Caco-2 (cell line): ENCODE measurements at regions not wholly inside any gene's neighbourhood (a gene's known extent, or its start where the extent isn't known, plus 50 kb on each side); places are given as distances from the start of the nearest gene placed in this dataset.

Experiments used
- BruUV-seq: library from RNA; stranded (reverse); fragments of 400-500 nt; replicated peaks from 2 replicates; lab custom pipeline; 2021; lab: Mats Ljungman, UMichigan
- CTCF ChIA-PET: fragments of 300-600 bp; sonication (Branson Sonifier 250); formaldehyde crosslinking; loops from one replicate; lab custom pipeline; 2022; ENCODE audit warnings: antibody characterized with exemption; lab: Charles Lee
- POLR2A ChIA-PET: fragments of 300-600 bp; sonication (Branson Sonifier 250); formaldehyde crosslinking; loops from one replicate; lab custom pipeline; 2022; ENCODE audit warnings: antibody characterized with exemption; lab: Charles Lee
- DNase-seq, 2 experiments: peaks; one replicate each; pipeline versions ENCODE4 v3.0.0 to v3.0.0-alpha.2; 2020 to 2022
- H3K27me3 ChIP-seq: replicated peaks from 2 replicates; pipeline ENCODE4 v1.6.0; 2011; ENCODE audit warnings: low read length; ENCODE audit not compliant: control insufficient read depth, insufficient read depth
- H3K36me3 ChIP-seq: 2 replicates; pipeline ENCODE4 v1.5.1; 2011; ENCODE audit warnings: low read length; ENCODE audit not compliant: control insufficient read depth, insufficient read depth
- H3K4me1 ChIP-seq: fragments of 250-450 bp; sonication (Bioruptor Pico); 2 replicates; pipeline ENCODE4 v1.5.1; 2020; ENCODE audit warnings: mild to moderate bottlenecking
- H3K4me3 ChIP-seq: 2 replicates; pipeline ENCODE4 v1.5.1; 2011; ENCODE audit warnings: low read depth, mild to moderate bottlenecking, control low read depth, low read length
- H3K9me3 ChIP-seq: fragments of 250-450 bp; sonication (Bioruptor Pico); 2 replicates; pipeline ENCODE4 v1.5.1; 2020; ENCODE audit warnings: mild to moderate bottlenecking, moderate library complexity
- H3K27ac Mint-ChIP-seq: one replicate; pipeline ENCODE4 v1.8.0; 2022; ENCODE audit warnings: mixed read lengths; ENCODE audit not compliant: unreplicated experiment
- H3K27me3 Mint-ChIP-seq: one replicate; pipeline ENCODE4 v1.8.0; 2022; ENCODE audit warnings: mixed read lengths; ENCODE audit not compliant: insufficient read depth, unreplicated experiment
- H3K36me3 Mint-ChIP-seq: one replicate; pipeline ENCODE4 v1.8.0; 2022; ENCODE audit warnings: mild to moderate bottlenecking, mixed read lengths; ENCODE audit not compliant: insufficient read depth, unreplicated experiment
- H3K4me1 Mint-ChIP-seq: one replicate; pipeline ENCODE4 v1.8.0; 2022; ENCODE audit warnings: low read depth, mixed read lengths; ENCODE audit not compliant: unreplicated experiment
- H3K4me3 Mint-ChIP-seq: one replicate; pipeline ENCODE4 v1.8.0; 2022; ENCODE audit warnings: mild to moderate bottlenecking, moderate library complexity, mixed read lengths; ENCODE audit not compliant: unreplicated experiment
- H3K9me3 Mint-ChIP-seq: one replicate; pipeline ENCODE4 v1.8.0; 2022; ENCODE audit warnings: mixed read lengths; ENCODE audit not compliant: unreplicated experiment
- intact Hi-C: fragments of 100-400 bp; cut with micrococcal nuclease; formaldehyde crosslinking; loops from one replicate; pipeline ENCODE4 v1.10.0; 2022; ENCODE audit not compliant: unreplicated experiment
- TF ChIP-seq, protein P1 (sequence below), 2 experiments: fragments of 200-600 bp in 1 of 2; IDR thresholded peaks; 1 replicate in 1 of 2; 2 replicates in 1 of 2; pipeline versions ENCODE4 v1.5.1 to v1.8.0; 2011 to 2022; ENCODE audit warnings: antibody characterized with exemption in 1 of 2, control low read depth in 1 of 2, inconsistent platforms in 1 of 2, low read depth in 1 of 2, low read length in 1 of 2, mild to moderate bottlenecking in 1 of 2, moderate library complexity in 1 of 2; ENCODE audit not compliant: insufficient read depth in 1 of 2, severe bottlenecking in 1 of 2, unreplicated experiment in 1 of 2

DNA sequence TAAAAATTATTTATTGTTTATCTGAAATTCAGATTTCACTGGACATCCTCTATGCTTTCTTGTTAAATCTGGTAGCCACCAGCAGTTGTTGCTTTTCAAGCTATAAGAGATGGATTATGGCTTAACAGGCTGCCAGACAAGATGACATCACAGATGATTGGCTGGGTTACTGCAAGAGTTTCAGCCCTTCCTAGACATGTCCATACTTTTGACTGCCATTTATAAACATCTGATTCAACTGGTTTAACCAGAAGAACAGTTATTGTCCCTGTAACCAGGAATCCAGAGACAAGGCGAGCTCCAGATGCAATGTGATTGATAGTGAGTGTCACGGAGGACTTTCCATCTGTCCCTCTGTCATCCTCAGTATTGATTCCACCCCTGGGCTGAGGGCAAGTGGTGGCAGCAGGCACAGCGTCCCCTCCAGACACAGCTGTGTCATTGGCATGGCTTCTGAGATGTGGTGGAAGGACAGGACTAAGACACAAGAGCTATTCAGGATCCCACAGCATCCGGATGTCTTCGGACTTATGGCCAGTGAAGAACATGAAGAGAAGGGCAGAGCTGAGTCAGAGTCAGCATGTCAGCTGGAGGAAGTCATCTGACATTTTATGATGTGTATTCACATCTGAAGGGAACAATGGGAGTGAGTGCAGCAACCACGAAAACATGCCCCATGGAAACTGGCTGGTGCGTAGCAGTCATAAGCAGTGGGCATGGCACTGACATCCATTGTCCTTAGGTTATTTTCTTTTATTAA lies 284.5 kb upstream of the CDYL start:
- intact Hi-C loops = no loop called here
- no peaks in the 10 kb centered on the region for H3K36me3 ChIP-seq
- no TSS peak for BruUV-seq
- Mint-ChIP-seq H3K27me3 (no peaks in the 10 kb centered on the region), H3K4me3 (no peak overlapping the region), H3K36me3 (peaks cover 6% of the 10 kb centered on the region), H3K9me3 (peaks cover 39% of the 10 kb centered on the region), H3K4me1 (peaks cover 21% of the 10 kb centered on the region), H3K27ac (no peak overlapping the region)
- ChIA-PET POLR2A (no interaction called here), CTCF (no interaction called here)
- H3K4me1 ChIP-seq = peaks cover 15% of the 10 kb centered on the region
- peaks cover 24% of the 10 kb centered on the region for H3K9me3 ChIP-seq
- no peak overlapping the region for H3K4me3 ChIP-seq
- TF ChIP-seq, protein P1, sequence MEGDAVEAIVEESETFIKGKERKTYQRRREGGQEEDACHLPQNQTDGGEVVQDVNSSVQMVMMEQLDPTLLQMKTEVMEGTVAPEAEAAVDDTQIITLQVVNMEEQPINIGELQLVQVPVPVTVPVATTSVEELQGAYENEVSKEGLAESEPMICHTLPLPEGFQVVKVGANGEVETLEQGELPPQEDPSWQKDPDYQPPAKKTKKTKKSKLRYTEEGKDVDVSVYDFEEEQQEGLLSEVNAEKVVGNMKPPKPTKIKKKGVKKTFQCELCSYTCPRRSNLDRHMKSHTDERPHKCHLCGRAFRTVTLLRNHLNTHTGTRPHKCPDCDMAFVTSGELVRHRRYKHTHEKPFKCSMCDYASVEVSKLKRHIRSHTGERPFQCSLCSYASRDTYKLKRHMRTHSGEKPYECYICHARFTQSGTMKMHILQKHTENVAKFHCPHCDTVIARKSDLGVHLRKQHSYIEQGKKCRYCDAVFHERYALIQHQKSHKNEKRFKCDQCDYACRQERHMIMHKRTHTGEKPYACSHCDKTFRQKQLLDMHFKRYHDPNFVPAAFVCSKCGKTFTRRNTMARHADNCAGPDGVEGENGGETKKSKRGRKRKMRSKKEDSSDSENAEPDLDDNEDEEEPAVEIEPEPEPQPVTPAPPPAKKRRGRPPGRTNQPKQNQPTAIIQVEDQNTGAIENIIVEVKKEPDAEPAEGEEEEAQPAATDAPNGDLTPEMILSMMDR (IDR thresholded peaks at IDR 0.05; ENCODE audit: insufficient read depth in 1 of 2, low read depth in 1 of 2, low read length in 1 of 2, severe bottlenecking in 1 of 2, unreplicated experiment in 1 of 2) = no peak
- H3K27me3 ChIP-seq = no peaks in the 10 kb centered on the region
- DNase-seq = no peak

DNA sequence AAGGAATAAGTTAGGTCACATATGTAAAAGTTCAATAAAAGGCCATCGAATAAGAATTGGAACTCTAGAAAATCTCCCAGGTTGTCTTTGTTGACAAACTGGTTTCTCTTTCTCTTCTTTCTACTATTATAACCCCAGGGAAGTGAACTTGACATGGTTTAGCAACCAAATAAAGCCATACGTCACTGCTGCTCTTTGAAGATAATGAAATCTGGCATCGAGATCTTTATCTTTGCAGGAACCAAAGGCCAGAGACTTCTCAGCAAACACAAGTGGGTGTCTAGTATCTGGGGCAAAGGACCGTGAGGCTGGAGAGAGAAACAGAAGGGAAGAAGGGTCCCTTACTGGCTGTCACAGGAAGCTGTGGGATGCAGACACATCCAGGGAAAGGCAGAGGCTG lies 286.7 kb upstream of the CDYL start:
- POLR2A ChIA-PET = no interaction called here
- Mint-ChIP-seq H3K36me3 (peaks cover 6% of the 10 kb centered on the region), H3K9me3 (peaks cover 39% of the 10 kb centered on the region)

DNA sequence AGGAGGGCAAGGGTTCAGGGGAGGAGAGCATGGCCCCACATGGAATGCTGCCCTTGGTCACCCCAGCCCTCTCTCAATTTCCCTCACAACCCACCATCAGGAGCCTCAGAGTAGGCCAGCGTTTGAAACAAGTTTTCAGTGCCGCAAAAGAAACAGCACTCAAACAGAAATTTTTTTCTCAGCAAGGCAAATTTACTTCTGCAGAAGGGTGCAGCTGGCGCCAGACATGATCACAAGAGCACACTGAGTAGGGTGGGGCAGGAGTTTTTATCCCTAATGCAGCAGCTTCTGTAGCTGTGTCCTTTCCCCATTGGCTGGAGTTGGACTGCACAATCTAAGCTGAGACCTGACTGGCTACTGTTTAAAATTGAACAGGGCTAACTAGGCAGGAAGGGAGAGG lies 287.8 kb upstream of the CDYL start:
- POLR2A ChIA-PET = no interaction called here
- peaks cover 6% of the 10 kb centered on the region for H3K36me3 Mint-ChIP-seq
- no peak for DNase-seq
- no peaks in the 10 kb centered on the region for H3K27me3 Mint-ChIP-seq
- Histone ChIP-seq H3K36me3 (no peaks in the 10 kb centered on the region), H3K27me3 (no peaks in the 10 kb centered on the region), H3K9me3 (peaks cover 24% of the 10 kb centered on the region), H3K4me1 (peaks cover 15% of the 10 kb centered on the region), H3K4me3 (no peak overlapping the region)
- TF ChIP-seq, protein P1 (IDR thresholded peaks at IDR 0.05; ENCODE audit: insufficient read depth in 1 of 2, low read depth in 1 of 2, low read length in 1 of 2, severe bottlenecking in 1 of 2, unreplicated experiment in 1 of 2) = no peak
- peaks cover 22% of the 10 kb centered on the region for H3K4me1 Mint-ChIP-seq
- peaks cover 39% of the 10 kb centered on the region for H3K9me3 Mint-ChIP-seq
- BruUV-seq = no TSS peak
- no peak overlapping the region for H3K27ac Mint-ChIP-seq
- H3K4me3 Mint-ChIP-seq = no peak overlapping the region
- CTCF ChIA-PET = no interaction called here
- intact Hi-C loops = no loop called here

More for the DNA sequence above, 286.7 kb upstream of the CDYL start:
- BruUV-seq = no TSS peak
- DNase-seq = no peak
- peak overlapping the region; percentile 66 for H3K27ac Mint-ChIP-seq
- peaks cover 15% of the 10 kb centered on the region for H3K4me1 ChIP-seq
- intact Hi-C loops = no loop called here
- no peaks in the 10 kb centered on the region for H3K36me3 ChIP-seq
- H3K4me1 Mint-ChIP-seq = peaks cover 22% of the 10 kb centered on the region
- no peaks in the 10 kb centered on the region for H3K27me3 ChIP-seq
- no peak overlapping the region for H3K4me3 ChIP-seq
- H3K27me3 Mint-ChIP-seq = no peaks in the 10 kb centered on the region
- CTCF ChIA-PET = no interaction called here
- TF ChIP-seq, protein P1 (IDR thresholded peaks at IDR 0.05; ENCODE audit: insufficient read depth in 1 of 2, low read depth in 1 of 2, low read length in 1 of 2, severe bottlenecking in 1 of 2, unreplicated experiment in 1 of 2) = no peak
- H3K9me3 ChIP-seq = peaks cover 24% of the 10 kb centered on the region
- H3K4me3 Mint-ChIP-seq = no peak overlapping the region
